Epithelial cell of esophagus (primary cell): ENCODE measurements at regions not wholly inside any gene's neighbourhood (a gene's known extent, or its start where the extent isn't known, plus 50 kb on each side); places are given as distances from the start of the nearest gene placed in this dataset.

Source experiments
- DNase-seq: peaks from one replicate; pipeline ENCODE4 v3.0.0; 2010; ENCODE audit warnings: low read depth
- H3K4me3 ChIP-seq: 2 replicates; pipeline ENCODE4 v1.5.1; 2011; ENCODE audit warnings: mild to moderate bottlenecking, low read length, control low read depth
- TF ChIP-seq, protein P1 (sequence below): IDR thresholded peaks from 2 replicates; pipeline ENCODE4 v1.5.1; 2011; ENCODE audit warnings: low read depth, mild to moderate bottlenecking, low read length, control low read depth, inconsistent platforms; ENCODE audit not compliant: insufficient read depth; ENCODE audit errors: missing control alignments

DNA sequence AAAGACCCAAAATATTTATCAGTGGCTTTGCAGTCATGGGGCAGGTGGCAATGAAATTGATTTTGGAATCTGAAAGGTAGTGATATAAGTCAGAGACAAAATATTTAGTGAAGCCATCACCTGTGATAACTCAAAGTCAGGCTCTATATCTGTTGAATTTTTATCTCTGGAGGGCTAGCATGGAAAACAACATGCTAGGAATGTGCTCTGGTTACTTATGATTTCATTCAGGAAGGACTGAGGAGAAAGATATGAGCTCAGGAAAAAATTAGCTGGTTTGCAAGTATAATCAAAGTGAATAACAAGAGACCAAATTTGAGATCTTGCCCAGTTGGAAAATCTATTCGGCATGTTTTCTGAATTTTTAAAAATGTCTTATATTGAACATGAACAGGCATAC is 364.6 kb upstream of the LRRC7 start:
- no peak overlapping the region for H3K4me3 ChIP-seq
- no peak for DNase-seq
- TF ChIP-seq, protein P1, sequence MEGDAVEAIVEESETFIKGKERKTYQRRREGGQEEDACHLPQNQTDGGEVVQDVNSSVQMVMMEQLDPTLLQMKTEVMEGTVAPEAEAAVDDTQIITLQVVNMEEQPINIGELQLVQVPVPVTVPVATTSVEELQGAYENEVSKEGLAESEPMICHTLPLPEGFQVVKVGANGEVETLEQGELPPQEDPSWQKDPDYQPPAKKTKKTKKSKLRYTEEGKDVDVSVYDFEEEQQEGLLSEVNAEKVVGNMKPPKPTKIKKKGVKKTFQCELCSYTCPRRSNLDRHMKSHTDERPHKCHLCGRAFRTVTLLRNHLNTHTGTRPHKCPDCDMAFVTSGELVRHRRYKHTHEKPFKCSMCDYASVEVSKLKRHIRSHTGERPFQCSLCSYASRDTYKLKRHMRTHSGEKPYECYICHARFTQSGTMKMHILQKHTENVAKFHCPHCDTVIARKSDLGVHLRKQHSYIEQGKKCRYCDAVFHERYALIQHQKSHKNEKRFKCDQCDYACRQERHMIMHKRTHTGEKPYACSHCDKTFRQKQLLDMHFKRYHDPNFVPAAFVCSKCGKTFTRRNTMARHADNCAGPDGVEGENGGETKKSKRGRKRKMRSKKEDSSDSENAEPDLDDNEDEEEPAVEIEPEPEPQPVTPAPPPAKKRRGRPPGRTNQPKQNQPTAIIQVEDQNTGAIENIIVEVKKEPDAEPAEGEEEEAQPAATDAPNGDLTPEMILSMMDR, result no peak

DNA sequence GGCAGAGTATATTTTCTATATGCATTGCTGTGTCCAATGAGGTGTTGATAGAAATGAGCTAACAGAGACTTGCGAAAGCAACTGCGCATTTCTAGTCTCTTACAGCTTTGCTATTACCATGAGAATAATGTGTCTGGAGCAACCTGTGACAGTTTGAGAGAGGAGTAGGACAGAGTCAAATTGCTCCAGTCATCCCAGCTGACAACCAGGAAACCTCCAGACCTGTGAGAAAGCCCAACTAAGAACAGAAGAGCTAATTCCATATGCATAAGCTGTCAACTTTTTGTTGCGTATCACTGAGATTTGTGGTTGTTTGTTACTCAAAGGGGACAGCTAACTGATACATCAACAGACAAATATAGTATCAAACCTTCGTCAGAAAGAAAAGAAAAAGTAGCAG is 354.1 kb upstream of the LRRC7 start:
- TF ChIP-seq, protein P1, result no peak
- DNase-seq, result no peak
- H3K4me3 ChIP-seq, result no peak overlapping the region

DNA sequence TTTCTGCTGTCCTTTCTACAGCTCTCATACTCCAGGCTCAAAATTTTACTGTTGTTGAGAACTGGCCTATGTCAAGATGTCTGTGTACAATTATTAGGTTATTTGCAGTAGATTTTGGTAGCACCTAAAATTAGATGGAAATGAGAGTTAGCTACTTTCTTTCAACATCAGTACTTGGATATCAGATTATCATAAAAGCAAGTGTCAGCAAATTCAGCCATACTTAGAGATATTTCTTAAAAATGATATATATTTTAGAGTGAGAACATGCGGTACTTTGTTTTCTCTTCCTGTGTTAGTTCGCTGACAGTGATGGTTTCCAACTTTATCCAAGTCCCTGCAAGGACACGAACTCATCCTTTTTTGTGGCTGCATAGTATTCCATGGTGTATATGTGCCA is 351.8 kb upstream of the LRRC7 start:
- TF ChIP-seq, protein P1, result no peak
- no peak for DNase-seq

DNA sequence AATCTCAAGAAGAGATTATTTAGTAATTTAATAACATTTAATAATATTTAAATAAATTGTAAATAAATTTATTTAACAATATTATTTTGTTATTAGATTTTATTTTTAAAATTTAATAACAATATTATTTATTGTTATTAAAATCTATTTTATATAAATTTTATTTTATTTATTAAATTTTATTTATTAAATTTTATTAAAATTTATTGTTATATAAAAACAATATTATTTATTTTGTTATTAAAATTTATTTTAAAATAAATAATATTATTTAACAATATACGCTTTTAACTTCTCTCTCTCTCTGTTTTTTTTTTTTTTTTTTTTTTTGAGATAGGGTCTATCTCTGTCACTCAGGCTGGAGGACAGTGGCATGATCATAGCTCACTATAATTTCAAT is 347.1 kb upstream of the LRRC7 start:
- TF ChIP-seq, protein P1, result no peak
- DNase-seq, result no peak
- H3K4me3 ChIP-seq, result no peak overlapping the region

More for the DNA sequence above, 351.8 kb upstream of the LRRC7 start:
- H3K4me3 ChIP-seq, result no peak overlapping the region

DNA sequence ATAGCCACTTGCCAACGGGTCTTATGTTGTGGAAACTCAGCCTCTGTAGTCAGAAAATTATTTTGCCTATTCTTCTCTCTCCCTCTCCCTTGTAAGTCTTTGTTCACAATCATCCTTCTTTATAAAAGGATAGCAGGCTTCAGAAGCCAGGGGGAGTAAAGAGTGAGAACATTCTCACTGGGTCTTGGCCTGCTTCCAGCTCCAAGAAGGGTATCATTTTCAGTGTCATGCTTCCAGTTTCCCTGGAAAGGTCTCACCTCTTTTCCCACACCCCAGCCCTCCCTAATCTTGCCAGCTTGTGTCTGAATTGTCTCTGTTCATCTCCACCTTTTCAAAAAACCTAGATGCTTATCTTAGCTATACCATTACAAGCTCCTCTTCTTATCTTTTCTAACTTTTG is 346.2 kb upstream of the LRRC7 start:
- TF ChIP-seq, protein P1, result no peak
- no peak for DNase-seq
- no peak overlapping the region for H3K4me3 ChIP-seq

DNA sequence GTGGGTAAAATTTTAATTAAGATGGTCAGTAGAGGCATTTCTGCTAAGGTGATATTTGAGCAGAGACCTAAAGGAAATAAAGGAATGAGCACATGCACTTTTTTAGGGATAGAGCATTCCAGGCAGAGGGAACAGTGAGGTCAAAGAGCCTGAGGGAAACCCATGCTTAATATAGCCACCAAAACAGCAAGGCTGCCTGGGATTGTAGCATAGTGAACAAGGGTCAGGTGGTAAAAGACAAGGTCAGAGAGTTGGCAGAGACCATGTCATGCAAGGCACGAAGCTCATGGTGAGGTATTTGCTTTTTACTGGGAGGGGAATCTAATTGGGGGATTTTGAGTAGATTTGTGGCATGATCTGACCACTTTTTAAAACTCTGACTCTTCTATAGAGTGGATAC is 344.6 kb upstream of the LRRC7 start:
- H3K4me3 ChIP-seq, result no peak overlapping the region
- TF ChIP-seq, protein P1, result no peak
- DNase-seq, result no peak

DNA sequence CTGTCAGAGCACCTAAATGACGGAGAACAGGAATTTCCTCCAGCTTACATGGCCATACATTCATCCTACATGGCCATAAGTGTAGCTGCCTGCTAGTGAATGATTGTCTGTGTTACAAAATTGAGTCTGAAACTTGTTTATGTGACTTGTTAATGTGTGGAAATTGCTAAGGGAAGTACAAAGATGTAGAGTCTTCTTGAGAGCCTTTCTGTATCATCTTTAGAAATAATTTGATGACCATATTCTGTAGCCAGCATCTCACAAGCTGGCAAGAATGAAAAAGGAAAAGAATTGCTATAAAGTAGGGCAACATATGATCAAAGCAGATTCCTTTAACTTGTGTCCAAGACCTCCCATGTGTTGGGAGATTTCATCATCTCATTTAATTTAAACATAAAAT is 339.2 kb upstream of the LRRC7 start:
- no peak for DNase-seq
- TF ChIP-seq, protein P1, result no peak
- no peak overlapping the region for H3K4me3 ChIP-seq
